IPS-15b (cell line): ENCODE measurements at regions not wholly inside any gene's neighbourhood (a gene's known extent, or its start where the extent isn't known, plus 50 kb on each side); places are given as distances from the start of the nearest gene placed in this dataset.

Experiments used
- H3K27me3 ChIP-seq: one replicate; pipeline ENCODE4 v1.6.1; 2013; ENCODE audit warnings: low read length; ENCODE audit not compliant: control insufficient read depth, insufficient read depth
- H3K36me3 ChIP-seq: one replicate; pipeline ENCODE4 v1.6.1; 2013; ENCODE audit warnings: low read length; ENCODE audit not compliant: control insufficient read depth, insufficient read depth
- H3K4me1 ChIP-seq: one replicate; pipeline ENCODE4 v1.6.1; 2013; ENCODE audit warnings: mild to moderate bottlenecking, low read length; ENCODE audit not compliant: control insufficient read depth, insufficient read depth
- H3K4me3 ChIP-seq: one replicate; pipeline ENCODE4 v1.5.1; 2013; ENCODE audit warnings: low read depth, low read length
- H3K9ac ChIP-seq: one replicate; pipeline ENCODE4 v1.6.1; 2013; ENCODE audit warnings: low read depth, mild to moderate bottlenecking, low read length
- H3K9me3 ChIP-seq: one replicate; pipeline ENCODE4 v1.6.1; 2013; ENCODE audit warnings: mild to moderate bottlenecking, low read length; ENCODE audit not compliant: control insufficient read depth, insufficient read depth

DNA sequence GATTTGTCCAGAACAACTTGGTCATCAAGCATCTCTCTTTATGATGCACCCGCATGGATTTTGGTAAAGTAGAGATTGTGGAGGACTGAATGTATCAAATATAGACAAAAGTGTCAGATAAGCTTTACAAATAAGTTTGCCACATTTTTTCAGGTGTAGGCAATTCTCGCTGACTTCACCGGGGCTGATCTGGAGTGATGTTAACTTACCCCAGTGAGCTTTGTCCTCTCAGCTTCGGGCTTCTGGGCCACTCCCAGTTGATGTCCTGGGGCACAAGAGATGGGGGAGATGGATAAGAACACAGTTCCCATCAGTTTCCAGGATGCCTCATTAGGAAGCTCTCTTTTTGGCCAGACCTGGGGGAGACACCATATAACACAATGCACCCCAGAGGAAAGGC, 117.7 kb downstream of the ETS2 start:
- no peak overlapping the region for H3K9ac ChIP-seq
- no peaks in the 10 kb centered on the region for H3K4me1 ChIP-seq
- no peak overlapping the region for H3K4me3 ChIP-seq

DNA sequence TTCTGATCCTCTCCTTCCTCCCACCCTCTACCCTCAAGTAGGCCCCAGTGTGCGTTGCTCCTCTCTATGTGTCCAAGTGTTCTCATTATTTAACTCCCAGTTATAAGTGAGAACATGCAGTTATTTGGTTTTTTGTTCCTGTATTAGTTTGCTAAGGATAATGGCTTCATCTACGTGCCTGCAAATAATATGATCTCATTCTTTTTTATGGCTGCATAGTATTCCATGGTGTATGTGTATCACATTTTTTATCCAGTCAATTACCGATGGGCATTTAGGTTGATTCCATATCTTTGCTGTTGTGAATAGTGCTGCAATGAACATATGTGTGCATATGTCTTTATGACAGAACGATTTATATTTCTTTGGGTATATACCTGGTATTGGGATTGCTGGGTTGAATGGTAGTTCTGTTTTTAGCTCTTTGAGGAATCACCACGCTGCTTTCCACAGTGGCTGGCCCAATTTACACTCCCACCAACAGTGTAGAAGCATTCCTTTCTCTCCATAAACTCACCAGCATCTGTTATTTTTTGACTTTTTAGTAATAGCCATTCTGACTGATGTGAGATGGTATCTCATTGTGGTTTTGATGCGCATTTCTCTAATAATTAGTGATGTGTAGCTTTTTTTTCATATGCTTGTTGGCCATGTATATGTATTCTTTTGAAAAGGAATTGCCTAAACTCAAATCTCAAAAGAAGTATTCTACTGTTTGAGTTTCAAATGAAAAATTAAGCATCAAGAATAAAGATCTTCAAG, 116.9 kb downstream of the ETS2 start:
- Histone ChIP-seq H3K9me3 (no peaks in the 10 kb centered on the region), H3K4me3 (no peak overlapping the region), H3K4me1 (no peaks in the 10 kb centered on the region), H3K27me3 (no peaks in the 10 kb centered on the region), H3K36me3 (no peaks in the 10 kb centered on the region), H3K9ac (no peak overlapping the region)

More for the DNA sequence above, 117.7 kb downstream of the ETS2 start:
- Histone ChIP-seq H3K9me3 (no peaks in the 10 kb centered on the region), H3K36me3 (no peaks in the 10 kb centered on the region), H3K27me3 (no peaks in the 10 kb centered on the region)

DNA sequence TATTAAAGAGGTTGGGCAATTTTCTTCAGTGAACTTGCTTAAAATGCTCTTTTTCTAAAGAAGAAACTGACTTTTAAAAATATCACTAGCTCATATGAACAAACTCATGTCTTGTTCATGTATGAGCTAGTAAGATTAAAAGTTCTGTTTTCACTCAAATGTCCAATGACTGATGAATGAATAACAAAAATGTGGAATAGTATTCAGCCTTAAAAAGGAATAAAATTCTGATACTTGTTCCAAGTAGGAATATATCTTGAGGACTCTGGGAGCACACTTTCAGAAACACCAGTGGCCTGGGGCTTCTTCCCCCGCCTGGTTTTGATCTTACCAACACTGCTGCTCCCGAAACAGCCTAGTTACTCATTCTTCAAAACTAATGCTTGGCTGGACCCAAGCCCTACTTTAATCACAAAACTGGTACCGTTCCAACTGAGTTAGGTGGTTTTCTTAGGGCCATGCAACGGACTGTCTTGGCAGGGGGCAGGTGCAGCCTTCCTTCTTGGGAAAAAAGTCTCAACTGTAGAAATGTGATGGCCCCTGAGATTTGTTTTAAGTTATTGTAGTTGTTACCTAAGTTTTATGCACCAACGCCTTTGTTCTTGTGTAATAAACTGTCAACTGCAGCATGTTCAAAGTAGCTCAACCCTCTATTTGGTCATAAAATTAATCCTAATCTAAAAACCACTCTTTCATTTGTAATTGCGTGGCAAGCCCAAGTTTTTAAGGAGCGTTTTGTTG, 116.0 kb downstream of the ETS2 start:
- Histone ChIP-seq H3K9ac (no peak overlapping the region), H3K9me3 (no peaks in the 10 kb centered on the region), H3K36me3 (no peaks in the 10 kb centered on the region), H3K4me1 (no peaks in the 10 kb centered on the region), H3K27me3 (no peaks in the 10 kb centered on the region), H3K4me3 (no peak overlapping the region)

DNA sequence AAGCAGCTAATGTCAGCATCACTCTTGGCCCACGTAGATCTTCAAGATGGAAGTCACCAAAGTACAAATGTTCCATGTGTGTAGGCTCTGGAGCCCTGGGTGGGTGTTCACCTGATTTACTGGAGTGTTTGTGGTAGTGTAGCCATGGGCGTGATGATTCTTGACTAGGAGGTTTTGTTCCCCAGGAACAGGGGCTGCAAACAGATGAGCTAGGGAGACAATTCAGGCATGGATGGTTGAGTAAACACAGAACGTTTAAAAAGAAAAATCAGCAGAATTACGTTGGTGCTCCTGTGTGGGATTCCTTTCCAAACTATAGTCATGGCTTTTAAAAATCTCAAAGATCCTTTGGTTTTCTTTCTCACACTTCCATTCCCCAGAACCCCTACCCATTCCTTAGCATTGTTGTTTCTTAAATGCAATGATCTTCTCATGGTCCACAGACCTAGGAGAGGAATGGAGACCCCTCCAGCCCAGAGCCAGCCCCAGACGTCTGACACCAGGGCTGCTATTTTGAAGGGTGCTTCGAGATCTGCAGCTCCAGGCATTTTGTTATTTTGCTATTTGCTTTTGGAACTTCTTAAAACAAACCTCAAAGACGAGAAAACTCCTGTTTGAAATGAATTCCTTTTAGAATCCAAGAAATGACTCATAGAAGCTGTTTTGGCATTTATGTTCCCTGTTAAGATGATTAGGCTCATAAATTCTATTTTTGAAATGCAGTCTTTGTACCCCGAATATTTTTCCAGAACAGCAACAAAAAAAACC, 115.1 kb downstream of the ETS2 start:
- Histone ChIP-seq H3K4me3 (no peak overlapping the region), H3K27me3 (no peaks in the 10 kb centered on the region), H3K36me3 (no peaks in the 10 kb centered on the region), H3K9me3 (no peaks in the 10 kb centered on the region), H3K4me1 (no peaks in the 10 kb centered on the region), H3K9ac (no peak overlapping the region)

DNA sequence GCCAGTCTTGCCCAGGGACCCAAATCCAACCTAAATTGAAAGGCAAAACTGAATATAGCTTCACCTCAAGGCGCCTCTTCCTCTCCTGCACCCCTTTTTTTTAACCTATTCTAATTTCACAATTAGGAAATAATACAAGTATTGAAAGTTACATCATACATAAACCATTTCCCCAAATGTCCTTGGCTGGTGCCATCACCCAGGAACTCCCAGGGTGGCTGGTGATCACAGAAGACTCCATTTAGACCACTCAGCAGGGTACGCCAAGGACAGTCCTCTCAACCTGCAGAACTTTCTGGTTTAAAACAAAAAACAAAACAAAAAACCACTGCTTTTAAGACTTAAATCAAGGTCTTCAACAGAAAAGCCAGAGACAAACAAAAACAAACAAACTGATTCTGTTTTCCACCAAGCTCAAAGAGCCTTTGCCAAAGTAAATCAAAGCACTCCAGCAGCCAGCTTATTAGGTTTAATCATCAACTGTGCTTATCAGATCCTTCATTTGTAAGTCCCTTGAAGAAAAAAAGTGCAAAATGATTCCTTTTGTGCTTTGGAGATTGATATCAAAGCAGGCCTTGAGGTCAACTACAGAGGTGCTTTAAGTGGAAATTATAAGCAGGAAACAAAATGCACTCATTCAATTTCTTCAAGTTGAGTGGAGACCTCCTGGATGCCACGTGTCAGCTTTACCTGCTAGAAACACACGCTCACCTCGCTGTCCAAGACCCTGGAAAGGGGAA, 113.0 kb downstream of the ETS2 start:
- Histone ChIP-seq H3K36me3 (no peaks in the 10 kb centered on the region), H3K9ac (no peak overlapping the region), H3K4me1 (peaks cover 5% of the 10 kb centered on the region)

DNA sequence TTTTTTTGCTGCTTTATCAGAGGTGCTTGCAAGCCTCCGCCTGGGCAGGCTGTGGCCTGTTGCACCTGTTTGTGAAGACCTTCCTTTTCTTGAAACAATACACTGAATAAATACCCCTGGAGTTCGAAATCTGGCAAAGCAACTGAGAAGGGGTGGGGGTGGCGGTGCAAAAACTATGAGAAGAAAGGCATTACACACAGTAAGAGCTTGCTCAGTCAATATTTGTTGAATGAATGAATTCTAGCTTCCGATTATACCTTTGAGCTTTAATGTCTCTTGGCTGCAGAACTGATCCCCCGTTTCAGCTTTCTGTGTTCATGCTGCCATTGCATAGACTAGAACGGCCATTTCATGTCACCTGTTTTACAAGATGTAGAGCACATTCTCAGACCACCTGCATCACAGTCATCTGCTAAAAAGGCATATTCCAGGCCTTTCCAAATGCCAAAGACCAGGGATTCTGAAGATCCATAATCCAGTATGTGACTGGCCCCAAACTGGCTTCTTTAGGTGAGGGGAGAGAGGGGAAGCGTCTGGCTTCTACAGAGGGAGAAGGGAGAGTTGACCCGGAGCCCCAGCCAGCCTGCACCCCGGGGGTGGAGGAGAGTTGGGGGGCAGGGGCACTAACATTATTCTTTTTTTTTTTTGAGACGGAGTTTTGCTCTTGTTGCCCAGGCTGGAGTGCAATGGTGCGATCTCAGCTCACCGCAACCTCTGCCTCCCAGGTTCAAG, 111.5 kb downstream of the ETS2 start:
- no peaks in the 10 kb centered on the region for H3K36me3 ChIP-seq
- H3K4me1 ChIP-seq, result peaks cover 5% of the 10 kb centered on the region
- no peak overlapping the region for H3K9ac ChIP-seq
- H3K27me3 ChIP-seq, result peaks cover 6% of the 10 kb centered on the region
- no peaks in the 10 kb centered on the region for H3K9me3 ChIP-seq
- H3K4me3 ChIP-seq, result no peak overlapping the region

More for the DNA sequence above, 113.0 kb downstream of the ETS2 start:
- Histone ChIP-seq H3K4me3 (no peak overlapping the region), H3K9me3 (no peaks in the 10 kb centered on the region), H3K27me3 (no peaks in the 10 kb centered on the region)

DNA sequence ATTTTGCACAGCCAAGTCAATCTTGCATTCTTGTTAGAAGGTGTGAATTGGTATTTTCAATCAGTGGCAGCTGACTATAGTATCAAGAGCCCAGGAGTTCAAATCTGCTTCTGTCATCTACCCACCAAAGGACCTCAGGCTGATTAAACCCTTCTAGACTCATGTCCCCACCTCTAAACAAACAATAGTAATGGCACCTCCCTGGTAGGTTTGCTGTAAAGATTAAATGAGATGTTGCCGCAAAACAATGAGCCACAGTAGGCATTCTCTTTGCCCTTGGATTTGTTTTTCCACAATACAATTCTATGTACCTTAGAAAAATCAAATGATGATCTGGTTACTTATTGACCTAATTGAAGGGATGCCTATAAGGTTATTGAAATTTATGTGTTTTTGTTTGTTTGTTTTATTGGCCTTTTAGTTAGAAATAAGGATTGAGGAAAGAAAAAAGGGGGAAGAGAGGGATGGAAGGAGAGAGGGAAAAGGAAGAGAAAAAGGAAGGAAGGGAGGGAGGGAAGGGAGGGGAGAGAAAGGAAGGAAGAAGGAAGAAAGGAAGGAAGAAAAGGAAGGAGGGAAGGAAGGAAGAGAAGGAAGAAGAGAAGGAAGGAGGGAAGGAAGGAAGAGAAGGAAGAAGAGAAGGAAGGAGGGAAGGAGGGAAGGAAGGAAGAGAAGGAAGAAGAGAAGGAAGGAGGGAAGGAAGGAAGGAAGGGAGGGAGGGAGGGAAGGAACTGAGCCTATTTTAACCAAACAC, 110.7 kb downstream of the ETS2 start:
- H3K9ac ChIP-seq, result no peak overlapping the region
- H3K27me3 ChIP-seq, result peaks cover 11% of the 10 kb centered on the region
- H3K36me3 ChIP-seq, result no peaks in the 10 kb centered on the region
- peaks cover 5% of the 10 kb centered on the region for H3K4me1 ChIP-seq
- H3K4me3 ChIP-seq, result no peak overlapping the region
- no peaks in the 10 kb centered on the region for H3K9me3 ChIP-seq

DNA sequence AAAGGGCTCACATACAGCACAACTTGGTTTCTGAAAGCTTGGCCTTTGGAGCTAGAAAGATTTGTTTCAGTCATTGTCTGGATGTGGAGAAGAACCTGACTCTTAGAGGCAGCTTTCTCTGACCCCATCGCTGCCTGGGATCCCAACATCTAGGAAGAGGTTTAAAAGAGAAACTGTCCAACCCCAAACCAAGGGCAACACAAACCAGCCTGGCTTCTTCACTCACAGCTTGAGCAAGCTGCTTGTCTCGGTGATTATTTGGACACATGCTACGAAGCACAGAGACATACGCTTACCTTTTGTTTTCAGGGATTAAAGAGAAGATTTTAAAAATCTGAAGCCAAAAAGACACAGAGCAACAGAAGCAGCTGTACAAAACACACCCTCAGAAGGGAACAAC, 109.8 kb downstream of the ETS2 start:
- Histone ChIP-seq H3K9ac (no peak overlapping the region), H3K4me3 (no peak overlapping the region), H3K9me3 (no peaks in the 10 kb centered on the region), H3K4me1 (peaks cover 5% of the 10 kb centered on the region), H3K27me3 (peaks cover 11% of the 10 kb centered on the region), H3K36me3 (no peaks in the 10 kb centered on the region)

DNA sequence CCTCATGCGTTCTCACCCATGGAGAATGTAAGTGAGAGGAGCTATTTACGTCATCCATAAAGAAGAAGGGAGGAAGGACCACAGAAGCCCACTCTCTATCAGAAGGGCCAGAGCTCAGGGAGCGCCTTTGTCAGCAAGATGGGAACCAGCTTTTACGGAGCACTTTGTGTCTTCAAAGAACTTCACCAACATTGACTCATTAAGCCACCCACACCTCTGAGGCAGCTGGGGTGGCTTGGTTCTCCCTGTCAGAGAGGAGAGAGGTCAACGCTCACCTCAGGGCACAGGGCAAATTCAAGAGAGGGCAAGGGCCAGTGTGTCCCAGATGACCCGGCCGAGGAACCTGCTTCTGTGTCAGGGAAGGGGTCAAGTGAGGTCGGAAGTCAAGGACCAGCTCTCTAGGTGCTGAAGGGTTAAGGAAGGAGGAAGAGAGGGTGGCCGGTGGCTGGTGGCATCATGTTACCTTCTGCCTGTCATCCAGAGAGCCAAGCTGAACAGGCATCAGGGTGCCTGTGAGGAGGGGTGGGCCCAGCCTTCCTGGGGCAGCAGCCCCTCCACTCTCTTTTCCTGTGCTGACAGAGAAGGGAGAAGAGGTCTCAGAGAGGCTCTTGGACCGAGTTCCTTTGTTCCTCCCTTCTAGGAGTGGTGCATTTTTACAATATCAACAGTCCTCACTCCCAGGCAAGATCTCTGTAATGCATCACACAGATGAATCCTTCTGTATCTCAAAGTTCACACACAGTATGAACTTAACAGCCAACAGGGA, 109.0 kb downstream of the ETS2 start:
- no peaks in the 10 kb centered on the region for H3K36me3 ChIP-seq
- peaks cover 5% of the 10 kb centered on the region for H3K4me1 ChIP-seq
- H3K27me3 ChIP-seq, result peaks cover 14% of the 10 kb centered on the region
- no peak overlapping the region for H3K9ac ChIP-seq
- no peaks in the 10 kb centered on the region for H3K9me3 ChIP-seq
- H3K4me3 ChIP-seq, result no peak overlapping the region

DNA sequence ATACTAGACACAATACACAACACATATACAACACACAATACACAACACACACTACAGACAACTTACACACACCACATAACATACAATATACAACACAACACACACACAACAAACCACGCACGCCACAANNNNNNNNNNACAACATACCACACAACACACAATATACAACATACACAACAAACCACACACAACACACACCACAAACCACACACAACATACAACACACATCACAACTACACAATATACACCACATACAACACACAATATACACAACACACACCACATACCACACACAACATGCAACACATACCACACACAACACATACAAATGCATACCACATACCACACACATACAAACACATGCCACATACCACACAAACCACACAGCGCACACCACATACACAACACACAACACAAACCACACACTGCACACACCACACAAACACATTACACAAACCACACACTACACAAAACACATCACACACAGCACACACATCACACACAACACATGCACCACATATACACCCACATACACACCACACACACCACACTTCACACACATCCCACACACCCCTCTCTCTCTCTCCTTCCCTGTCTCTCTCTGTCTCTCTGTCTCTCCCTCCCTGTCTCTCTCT, 108.3 kb downstream of the ETS2 start:
- H3K9ac ChIP-seq, result no peak overlapping the region
- H3K4me1 ChIP-seq, result peaks cover 5% of the 10 kb centered on the region
- H3K4me3 ChIP-seq, result no peak overlapping the region
- no peaks in the 10 kb centered on the region for H3K36me3 ChIP-seq
- H3K27me3 ChIP-seq, result peaks cover 15% of the 10 kb centered on the region
- H3K9me3 ChIP-seq, result no peaks in the 10 kb centered on the region
